IPS-11a (cell line): ENCODE measurements at regions not wholly inside any gene's neighbourhood (a gene's known extent, or its start where the extent isn't known, plus 50 kb on each side); places are given as distances from the start of the nearest gene placed in this dataset.

ENCODE experiments used
- H3K4me3 ChIP-seq: one replicate; pipeline ENCODE4 v1.5.1; 2013; ENCODE audit warnings: low read depth, low read length, control low read depth

- H3K4me3 ChIP-seq = peak overlapping the region; percentile 45
These were observed 144.0 kb upstream of the RET start for GRCh38 chr10:42932735-42933447.

GRCh38 chr10:42933448-42934340, 143.2 kb upstream of the RET start:
- H3K4me3 ChIP-seq = peak overlapping the region; percentile 45

GRCh38 chr10:42934351-42934811, 142.5 kb upstream of the RET start:
- no peak overlapping the region for H3K4me3 ChIP-seq

- no peak overlapping the region for H3K4me3 ChIP-seq
These were observed 142.0 kb upstream of the RET start for GRCh38 chr10:42934842-42935241.

- no peak overlapping the region for H3K4me3 ChIP-seq
These were observed 141.4 kb upstream of the RET start for GRCh38 chr10:42935466-42935865.

- H3K4me3 ChIP-seq = no peak overlapping the region
These were observed 140.3 kb upstream of the RET start for GRCh38 chr10:42936580-42936979.

GRCh38 chr10:42937048-42937447, 139.8 kb upstream of the RET start:
- no peak overlapping the region for H3K4me3 ChIP-seq

GRCh38 chr10:42937649-42938180, 139.2 kb upstream of the RET start:
- no peak overlapping the region for H3K4me3 ChIP-seq

- no peak overlapping the region for H3K4me3 ChIP-seq
These were observed 138.5 kb upstream of the RET start for GRCh38 chr10:42938351-42938750.

GRCh38 chr10:42939237-42939636, 137.6 kb upstream of the RET start:
- no peak overlapping the region for H3K4me3 ChIP-seq

- no peak overlapping the region for H3K4me3 ChIP-seq
These were observed 137.0 kb upstream of the RET start for GRCh38 chr10:42939685-42940366.

- H3K4me3 ChIP-seq = no peak overlapping the region
These were observed 136.2 kb upstream of the RET start for GRCh38 chr10:42940487-42941294.

- no peak overlapping the region for H3K4me3 ChIP-seq
These were observed 135.6 kb upstream of the RET start for GRCh38 chr10:42941295-42941644.

- no peak overlapping the region for H3K4me3 ChIP-seq
These were observed 135.1 kb upstream of the RET start for GRCh38 chr10:42941790-42942189.

- no peak overlapping the region for H3K4me3 ChIP-seq
These were observed 134.5 kb upstream of the RET start for GRCh38 chr10:42942279-42942950.

- H3K4me3 ChIP-seq = no peak overlapping the region
These were observed 133.6 kb upstream of the RET start for GRCh38 chr10:42943025-42943818.

GRCh38 chr10:42948040-42948439, 128.8 kb upstream of the RET start:
- no peak overlapping the region for H3K4me3 ChIP-seq

- H3K4me3 ChIP-seq = no peak overlapping the region
These were observed 127.6 kb upstream of the RET start for GRCh38 chr10:42949287-42949686.
